ENCODE measurements at regions not wholly inside any gene's neighbourhood (a gene's known extent, or its start where the extent isn't known, plus 50 kb on each side); places are given as distances from the start of the nearest gene placed in this dataset.

GRCh38 chr1:81563632-81564031 lies 237.1 kb upstream of the ADGRL2 start:
- TF ChIP-seq POLR2A (IDR thresholded peaks at IDR 0.05), result no peak
- no peak for TF ChIP-seq CTCF (IDR thresholded peaks at IDR 0.05 in 4 of 5, conservative IDR thresholded peaks at IDR 0.05 in 1 of 5)
